NOMO-1 (cell line): ENCODE measurements at regions not wholly inside any gene's neighbourhood (a gene's known extent, or its start where the extent isn't known, plus 50 kb on each side); places are given as distances from the start of the nearest gene placed in this dataset.

Experiments used
- DNase-seq, 2 experiments: peaks; one replicate each; lab custom pipeline; 2025; ENCODE audit not compliant: unreplicated experiment in 2 of 2; lab: John Stamatoyannopoulos, UW

DNA sequence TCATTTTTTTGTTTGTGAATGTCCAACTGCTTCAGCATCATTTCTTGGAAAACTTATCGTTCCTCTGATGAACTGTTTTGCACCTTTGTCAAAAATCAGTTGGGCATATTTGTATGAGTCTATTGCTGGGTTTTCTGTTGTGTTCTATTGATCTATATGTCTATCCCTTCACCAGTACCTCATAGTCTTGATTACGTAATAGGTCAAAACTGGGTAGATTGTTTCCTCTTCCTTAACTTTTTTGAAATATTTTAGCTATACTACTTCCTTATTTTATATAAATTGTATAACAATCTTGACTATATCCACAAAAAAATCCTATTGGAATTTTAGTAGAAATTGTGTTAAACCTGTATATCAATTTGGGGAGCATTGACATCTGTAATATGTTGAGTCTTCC, 104.1 kb upstream of the PALS2 start:
- DNase-seq, result no peak

DNA sequence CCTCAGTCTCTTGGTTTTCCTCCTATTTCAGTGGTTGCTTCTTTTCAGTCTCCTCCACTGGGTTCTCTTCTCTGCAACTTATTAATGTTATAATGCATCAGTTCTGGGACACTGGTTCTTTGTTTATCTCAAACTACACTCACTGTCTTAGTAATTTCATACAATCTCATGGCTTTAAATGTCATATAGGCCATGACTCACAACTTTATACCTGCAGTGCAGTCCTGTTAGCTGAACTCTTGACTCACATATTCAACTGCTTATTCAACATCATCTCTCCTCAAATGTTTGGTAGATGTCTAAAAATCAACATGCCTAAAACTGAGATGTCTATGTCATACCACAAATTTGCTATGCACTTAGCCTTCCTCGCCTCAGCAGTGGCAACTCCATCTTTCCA, 101.2 kb upstream of the PALS2 start:
- DNase-seq, result no peak

DNA sequence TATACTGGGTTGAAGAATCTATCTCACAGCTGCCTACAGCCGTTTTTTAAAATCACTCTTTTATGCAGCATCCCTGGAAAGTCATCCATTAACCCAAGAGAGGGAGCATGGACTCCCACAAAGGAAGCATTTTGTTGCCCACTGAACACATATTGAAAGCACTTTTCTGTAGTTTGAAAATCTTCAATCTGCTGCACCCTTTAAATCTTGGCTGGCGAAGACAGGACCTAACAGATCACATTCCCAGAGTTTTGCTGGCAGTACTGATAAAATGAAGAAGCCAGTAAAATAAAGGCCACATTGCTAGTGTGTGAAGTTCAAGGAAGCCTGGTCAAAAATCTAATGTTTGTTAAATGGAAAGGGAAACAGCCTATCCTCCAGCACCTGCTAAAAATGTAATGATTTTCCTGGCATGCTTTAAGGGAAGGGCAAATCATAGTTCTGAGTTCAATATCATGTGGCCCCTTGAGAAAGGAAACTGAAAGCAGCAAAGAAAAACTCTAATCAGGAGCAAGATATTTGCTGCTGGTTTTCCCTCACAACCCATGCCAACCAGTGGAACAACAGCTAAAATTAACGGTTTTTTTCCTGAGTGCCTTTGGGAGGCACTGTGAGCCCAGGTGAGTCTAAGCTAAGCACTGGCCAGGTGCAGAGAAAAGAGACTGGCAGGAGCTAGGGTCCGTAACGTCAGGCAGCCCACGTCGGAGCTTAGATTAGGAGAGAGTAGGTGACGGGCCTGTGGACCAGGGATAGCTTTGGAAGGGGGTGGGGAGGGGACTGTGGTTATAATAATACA, 97.9 kb upstream of the PALS2 start:
- no peak for DNase-seq

DNA sequence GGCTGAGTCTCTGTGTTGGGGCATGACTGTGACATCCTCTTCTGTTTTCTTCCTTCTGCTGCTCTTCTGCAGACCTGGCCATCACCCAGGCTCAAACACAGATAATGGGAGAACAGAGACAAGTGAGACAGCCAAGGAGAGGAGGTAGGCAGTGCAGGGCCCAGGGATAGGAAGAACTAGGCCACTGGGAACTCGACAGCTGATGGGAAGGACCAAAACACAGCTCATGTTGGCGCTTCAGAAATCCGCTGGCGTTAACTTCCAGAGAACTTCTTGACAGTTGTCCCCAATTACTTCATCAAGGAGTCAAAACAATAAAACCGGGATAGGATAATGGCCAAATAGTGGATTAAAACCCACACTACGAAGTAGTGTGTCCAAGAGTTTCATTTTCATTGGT, 97.0 kb upstream of the PALS2 start:
- no peak for DNase-seq

DNA sequence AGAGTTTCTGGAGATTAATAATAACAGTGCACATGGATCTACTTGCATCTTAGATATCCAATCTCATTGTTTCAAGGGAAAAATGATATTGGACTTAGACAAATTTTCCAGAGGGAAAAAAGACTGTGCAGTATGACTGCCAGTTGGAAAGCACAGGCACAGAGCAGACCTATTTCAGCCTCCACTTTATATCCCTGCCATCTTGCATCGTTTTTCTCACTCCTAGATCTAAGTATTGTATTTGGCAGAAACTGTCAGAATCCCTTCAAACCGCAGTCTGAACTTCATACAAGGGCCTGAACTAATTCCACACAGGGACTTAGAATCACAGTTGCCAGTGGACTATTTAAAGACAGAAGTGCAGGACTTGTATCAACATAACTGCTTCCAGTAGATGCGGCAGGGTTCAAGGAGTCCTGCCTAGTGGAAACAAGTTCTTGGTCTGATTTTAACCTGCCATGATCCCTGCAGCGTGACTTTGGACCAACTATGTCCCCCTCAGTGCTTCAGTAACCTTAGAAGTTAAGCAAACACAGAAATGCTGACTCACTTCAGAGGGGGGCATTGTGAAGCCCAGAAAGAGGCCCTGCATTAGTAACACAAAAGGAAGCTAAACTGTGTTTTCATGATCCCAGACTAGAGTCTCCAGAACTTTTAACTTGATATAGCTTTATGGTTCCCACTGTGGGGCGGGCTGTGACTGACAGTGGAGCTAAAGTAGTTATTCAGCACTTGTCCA, 95.7 kb upstream of the PALS2 start:
- no peak for DNase-seq

DNA sequence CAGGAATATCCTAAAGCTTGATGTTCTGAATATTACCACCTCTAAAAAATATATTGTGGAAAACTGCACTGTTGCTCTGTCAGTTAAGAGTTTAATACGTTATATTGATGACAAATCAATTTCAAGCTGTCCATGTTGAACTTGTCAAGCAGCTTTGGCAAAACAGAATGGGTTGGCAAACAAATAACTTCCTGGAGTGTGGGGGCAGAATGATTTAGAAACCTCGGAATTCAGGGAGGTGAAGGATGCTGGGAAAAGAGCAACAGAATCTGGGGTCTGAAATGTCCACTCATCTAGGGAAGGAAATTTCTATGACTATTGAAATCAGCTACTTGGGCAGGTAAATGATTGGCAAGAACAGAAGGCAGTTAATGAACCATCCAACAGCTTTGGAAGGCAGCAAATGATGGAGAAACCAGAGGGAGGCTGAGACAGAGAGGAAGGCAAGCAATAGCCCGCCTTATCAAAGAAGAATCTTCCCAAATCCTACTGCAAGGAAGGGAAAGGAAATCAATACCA, 95.1 kb upstream of the PALS2 start:
- no peak for DNase-seq

DNA sequence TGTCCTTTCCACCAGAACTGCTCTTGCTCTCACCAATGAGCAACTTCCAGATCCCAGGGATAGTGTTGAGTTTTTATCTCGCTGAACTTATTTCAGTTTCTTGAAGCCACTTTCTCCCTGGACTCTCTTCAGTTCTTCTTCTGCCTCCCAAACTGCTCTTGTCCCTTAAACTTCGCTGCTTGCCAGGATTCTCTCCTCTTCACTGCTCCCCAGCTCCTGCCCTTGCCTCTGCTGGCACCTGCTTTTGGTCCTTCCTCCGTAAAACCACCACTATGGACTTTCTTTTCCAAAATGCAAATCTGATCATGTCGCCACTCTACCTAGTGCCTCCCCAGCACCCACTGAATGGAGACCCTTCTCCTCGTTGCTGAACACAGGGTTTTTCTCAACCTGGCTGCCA, 92.8 kb upstream of the PALS2 start:
- no peak for DNase-seq

DNA sequence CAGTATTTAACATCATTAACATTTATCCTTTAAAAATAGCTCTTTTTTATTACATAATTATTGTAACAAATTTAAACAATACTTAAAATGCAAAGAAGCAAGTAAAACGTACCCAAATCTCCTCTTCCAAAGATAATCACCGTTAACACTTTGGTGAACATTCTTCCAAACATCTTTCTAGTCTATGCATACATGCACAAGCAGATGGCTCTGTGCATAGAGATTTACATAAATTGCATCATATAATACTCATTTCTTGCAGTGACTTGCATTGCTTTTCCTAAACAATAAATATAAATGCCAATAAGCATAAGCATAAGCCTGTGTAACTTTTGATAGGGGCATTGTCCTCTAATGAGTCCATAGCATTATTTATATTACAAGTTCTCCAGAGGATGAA, 89.4 kb upstream of the PALS2 start:
- DNase-seq, result no peak

DNA sequence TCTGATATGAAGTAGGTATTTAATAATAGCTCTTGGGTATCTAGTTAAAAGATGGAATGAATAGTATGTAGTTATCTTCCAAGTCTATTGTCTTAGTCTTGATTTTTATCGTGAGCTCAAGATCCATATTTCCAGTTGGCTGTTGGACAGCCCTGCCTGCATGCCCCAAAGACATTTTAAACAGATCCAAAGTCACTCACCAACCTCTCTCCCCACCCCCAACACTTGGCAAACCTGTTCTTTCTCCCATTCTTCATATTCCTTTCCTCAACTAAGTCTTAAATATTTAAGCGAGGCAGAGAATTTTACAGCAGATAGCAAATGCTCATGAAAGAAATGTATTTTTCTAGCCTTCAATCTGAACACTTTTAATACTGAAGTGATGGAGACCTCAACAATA, 80.7 kb upstream of the PALS2 start:
- no peak for DNase-seq

DNA sequence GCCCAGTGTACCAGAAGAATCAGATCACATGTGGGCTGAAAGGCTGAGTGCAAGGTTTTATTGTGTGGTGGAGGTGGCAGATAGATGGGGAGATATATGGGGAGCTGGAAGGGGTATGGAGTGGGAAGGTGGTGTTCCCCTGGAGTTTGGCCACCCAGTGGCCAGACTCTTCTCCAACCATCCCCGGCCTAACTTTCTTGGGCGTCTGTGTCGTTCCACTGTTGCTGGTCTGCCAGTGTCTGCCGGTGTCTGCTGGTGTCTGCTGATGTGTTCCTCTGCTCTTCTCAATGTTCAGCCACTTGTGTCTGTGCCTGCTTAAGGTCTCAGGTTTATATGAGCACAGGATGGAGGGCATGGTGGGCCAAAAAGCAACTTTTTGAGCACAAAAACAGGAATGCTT, 78.4 kb upstream of the PALS2 start:
- no peak for DNase-seq

DNA sequence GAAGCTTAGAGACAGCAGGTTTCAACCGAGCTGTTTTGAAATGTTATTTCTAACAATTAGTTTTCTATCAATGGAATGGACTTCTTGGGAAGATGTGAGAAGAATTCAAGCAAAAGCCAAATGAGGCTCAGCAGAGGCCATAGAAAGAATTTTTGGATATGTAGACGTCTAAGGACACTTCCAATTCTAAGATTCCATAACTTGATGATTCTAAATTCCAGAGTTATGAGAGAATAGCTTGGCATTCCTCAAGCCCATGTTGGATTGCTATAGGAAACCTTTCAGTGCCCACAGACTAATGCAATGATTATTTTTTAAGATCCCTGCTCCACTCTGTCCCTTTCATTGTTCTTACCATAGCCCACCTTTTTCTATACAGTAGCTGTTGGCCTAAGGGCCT, 77.2 kb upstream of the PALS2 start:
- DNase-seq, result no peak

DNA sequence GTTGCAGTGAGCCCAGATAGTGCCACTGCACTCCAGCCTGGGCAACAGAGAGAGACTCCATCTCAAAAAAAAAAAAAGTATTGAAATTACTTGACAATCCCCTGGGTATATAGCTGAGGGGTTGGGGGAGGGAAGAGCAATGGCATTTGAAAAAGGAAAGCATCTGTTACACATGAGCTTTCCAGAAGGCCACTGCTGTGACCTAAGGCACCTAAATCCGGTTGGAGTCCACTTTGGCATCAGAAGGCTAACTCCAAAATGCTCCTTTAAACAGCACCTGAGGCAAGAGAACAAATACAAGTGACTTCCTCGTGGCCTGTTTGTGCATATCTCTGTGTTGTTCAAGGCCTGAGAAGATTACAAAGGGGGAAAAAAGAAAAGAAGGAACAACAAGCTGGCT, 74.8 kb upstream of the PALS2 start:
- DNase-seq, result no peak

DNA sequence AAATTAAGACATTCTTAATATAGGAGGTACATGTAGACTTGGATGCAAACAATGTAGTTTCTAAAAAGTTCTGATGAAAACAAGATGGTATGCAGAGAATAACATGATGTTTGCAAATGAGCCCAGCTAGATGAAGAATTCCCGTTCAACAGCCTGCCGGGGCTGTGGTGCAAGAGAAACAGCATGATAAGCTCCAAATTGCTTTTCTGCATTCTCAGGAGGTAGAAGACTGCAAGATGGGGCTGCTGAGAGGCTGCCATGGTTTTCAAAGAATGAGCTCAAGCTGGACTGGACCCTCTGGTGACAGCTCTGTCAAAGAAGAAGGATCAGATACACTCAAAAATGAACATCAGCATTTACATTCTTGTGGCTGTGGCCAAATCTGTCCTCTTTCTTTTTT, 73.4 kb upstream of the PALS2 start:
- no peak for DNase-seq

DNA sequence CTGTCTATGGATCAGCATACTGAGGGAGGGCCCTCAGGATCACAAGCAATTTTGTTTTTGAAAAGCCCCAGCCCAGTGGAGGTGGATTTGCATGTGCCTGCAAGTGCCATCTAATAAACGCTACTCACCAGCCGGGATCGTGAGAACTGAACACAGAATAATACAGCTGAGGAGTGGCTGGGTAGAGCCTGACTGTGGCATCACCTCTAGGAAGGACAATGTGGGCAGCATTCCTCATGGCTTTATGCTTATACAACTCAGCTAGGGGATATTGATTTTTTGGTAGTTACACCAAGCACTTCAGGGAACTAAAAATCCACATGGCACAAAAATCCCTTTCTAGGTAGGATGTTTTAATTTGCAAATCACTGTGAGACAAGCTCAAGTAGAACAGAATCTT, 72.7 kb upstream of the PALS2 start:
- DNase-seq, result no peak

DNA sequence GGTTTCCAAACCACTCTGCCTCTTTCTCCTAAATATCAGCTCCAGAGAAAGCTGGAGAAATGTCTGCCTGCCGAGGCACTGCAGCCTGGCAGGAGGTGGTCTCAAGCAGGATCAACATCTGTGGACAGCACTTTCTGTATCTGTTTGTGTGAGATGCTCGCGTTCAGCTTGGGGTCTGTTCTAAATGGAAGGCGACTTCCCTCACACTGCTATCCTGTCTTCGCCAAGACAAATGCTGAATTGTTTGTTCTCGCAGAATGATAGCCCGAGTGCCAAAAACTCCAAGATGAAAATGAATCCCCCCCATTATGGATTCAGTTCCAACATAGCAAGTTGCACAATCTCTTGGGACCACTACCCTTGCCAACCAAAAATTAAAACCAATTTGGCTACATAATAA, 72.2 kb upstream of the PALS2 start:
- DNase-seq, result no peak

DNA sequence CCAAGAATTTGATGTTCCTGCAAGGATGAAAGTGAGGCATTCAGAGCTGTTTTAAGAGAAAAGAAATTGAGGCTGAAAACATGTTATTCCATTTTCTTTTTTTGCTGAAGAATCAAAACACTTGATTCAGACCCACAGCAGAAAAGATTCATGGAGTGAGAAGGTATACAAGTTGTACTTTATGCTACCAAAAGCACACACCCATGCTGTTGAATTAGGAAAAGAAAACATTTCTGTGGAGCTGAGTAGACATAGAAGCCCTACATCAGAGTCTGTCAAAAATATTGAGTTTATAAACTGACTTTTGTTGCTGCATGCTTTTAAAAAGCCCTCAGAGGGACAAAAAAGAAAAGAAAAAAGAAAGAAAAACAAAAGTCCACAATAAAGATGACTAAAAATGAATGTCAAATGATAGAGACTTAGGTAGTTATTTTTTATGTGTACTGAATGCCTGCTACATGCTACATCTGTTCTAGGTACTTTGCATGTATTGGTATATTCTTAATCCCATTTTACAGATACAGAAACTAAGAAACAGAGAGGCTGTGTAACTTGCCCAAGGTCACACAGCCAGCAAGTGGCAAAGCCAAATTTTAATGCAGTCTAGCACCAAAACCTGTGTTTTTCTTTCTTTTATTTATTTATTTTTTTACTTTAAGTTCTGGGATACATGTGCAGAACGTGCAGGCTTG, 71.7 kb upstream of the PALS2 start:
- DNase-seq, result no peak

DNA sequence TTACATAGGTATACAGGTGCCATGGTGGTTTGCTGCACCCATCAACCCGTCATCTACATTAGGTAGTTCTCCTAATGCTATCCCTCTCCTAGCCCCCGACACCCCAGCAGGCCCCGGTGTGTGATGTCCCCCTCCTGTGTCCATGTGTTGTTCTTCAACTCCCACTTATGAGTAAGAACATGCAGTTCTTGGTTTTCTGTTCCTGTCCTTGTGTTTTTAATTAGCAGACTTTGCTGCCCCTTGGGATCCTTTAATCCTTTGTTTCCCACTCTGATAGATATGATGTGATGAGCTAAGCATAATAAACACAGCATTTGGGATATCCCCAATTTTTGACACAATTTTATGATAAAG, 71.1 kb upstream of the PALS2 start:
- no peak for DNase-seq

DNA sequence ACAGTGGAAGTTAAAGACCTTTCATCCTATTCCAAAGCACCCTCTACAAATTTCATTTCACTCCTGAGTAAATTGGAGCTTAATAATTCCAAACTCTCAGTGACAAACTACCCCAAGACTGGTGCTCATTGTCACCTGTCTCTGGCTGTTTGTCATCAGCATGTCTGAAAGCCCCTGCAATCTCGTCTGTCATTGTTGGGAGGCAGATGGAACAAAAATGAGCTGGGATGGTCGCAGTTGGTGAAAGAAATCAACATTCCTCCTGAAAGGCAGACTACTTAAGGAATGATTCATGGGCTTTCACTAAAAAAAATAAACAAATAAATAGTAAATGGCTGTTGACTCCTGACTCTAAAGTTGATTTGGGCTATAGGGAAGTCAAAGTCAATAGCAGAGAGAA, 69.7 kb upstream of the PALS2 start:
- DNase-seq, result no peak

DNA sequence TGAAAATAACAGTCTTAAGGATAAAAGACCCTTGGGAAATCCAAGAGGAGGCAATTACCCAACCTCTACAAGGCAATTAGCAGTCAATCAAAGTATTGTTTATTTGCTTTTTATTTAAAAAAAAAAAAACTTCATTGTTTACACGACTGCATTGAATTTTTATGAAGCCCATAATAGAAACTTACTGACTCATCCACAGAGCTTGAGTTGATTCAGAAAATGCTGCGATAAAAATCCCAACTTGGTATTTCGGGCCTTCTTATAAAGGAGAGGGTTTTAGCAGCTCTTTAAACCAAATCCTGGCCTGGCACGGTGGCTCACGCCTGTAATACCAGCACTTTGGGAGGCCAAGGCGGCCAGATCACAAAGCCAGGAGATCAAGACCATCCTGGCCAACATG, 69.2 kb upstream of the PALS2 start:
- DNase-seq, result no peak

DNA sequence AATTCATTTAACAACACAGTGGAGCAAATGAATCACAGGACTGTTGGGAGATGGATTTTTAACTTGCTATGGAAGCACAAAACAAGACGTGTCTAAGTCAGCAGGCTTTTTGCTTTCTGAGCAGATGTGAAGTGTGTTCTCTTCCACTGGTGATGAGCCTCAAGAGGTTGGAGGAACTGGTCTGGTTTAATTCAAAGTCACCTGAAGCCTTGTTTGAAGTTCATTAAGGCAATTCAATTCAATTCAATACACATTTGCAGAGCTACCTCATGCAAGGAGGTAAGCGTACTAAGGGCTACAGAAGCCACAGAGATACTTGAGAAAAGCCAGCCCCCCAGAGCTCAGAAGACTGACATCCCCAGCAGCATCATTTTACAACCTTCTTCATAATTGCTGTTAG, 68.4 kb upstream of the PALS2 start:
- no peak for DNase-seq

DNA sequence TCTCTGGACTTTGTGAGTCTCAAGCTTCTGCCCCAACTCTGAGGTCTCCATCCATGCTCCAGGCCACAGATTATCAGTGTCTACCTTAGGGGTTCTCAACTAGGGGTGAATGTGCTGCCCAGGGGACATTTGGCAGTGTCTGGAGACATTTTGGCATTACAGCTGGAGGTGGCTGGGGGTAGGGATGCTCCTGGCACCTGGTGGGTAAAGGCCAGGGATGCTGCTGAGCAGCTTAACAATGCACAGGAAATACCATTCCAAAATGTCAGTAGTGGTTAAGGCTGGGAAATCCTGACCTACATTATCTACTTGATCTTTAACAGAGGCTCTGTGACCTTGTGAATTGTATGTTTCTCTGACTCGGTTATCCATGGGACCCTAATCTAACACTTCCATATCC, 67.3 kb upstream of the PALS2 start:
- no peak for DNase-seq

DNA sequence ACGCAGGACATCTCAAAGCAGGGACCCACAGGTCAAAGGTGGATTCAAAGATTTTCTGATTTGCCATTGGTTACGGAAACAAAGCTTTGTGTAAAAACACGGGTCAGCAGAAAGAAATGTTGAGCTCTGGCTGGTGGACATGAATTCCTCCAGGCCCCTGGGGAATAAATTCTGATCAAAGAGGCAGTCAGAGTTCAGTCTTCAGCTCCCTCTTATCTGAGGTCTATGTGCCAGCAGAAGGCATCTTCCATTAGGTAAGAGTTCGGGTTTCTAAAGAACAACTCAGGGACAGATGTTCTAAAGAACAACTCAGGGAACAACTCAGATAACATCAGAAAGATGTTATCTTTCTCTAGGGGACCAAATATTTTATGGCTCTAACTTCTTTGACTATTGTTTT, 64.9 kb upstream of the PALS2 start:
- DNase-seq, result no peak
